ENCODE measurements at regions not wholly inside any gene's neighbourhood (a gene's known extent, or its start where the extent isn't known, plus 50 kb on each side); places are given as distances from the start of the nearest gene placed in this dataset.

- TF ChIP-seq POLR2A (IDR thresholded peaks at IDR 0.05; ENCODE audit: low read length) (no peak), GATA1 (IDR thresholded peaks at IDR 0.05; ENCODE audit: low read depth, low read length) (no peak)
Observed at GRCh38 chr18:8951491-8951890, 151.0 kb upstream of the NDUFV2 start.

Data from erythroblast (primary cell).